Keratinocyte (primary cell): ENCODE measurements at regions not wholly inside any gene's neighbourhood (a gene's known extent, or its start where the extent isn't known, plus 50 kb on each side); places are given as distances from the start of the nearest gene placed in this dataset.

Experiments used
- DNase-seq: peaks from one replicate; pipeline ENCODE4 v3.0.0-alpha.2; 2011; ENCODE audit warnings: low read depth, missing footprints, low spot score
- FAIRE-seq: peaks from 2 replicates; lab custom pipeline; 2011; peaks lifted over from hg19 to GRCh38; lab: Jason Lieb, UNC
- H2AFZ ChIP-seq: 2 replicates; pipeline ENCODE4 v1.6.0; 2012; ENCODE audit warnings: low read length, control low read depth, inconsistent platforms; ENCODE audit not compliant: control insufficient read depth
- H3K27ac ChIP-seq: 2 replicates; pipeline ENCODE4 v1.5.1; 2011; ENCODE audit warnings: low read length; ENCODE audit not compliant: control insufficient read depth, insufficient read depth
- H3K27me3 ChIP-seq: 3 replicates; pipeline ENCODE4 v1.6.0; 2011; ENCODE audit warnings: low read length; ENCODE audit not compliant: control insufficient read depth, insufficient read depth; ENCODE audit errors: extremely low read depth
- H3K36me3 ChIP-seq, 2 experiments: 2 replicates in 1 of 2; 3 replicates in 1 of 2; pipeline ENCODE4 v1.5.1; 2011; ENCODE audit warnings: low read length in 2 of 2, mild to moderate bottlenecking in 1 of 2; ENCODE audit not compliant: control insufficient read depth in 2 of 2, insufficient read depth in 2 of 2; ENCODE audit errors: extremely low read depth in 1 of 2
- H3K4me1 ChIP-seq: 3 replicates; pipeline ENCODE4 v1.5.1; 2011; ENCODE audit warnings: low read length; ENCODE audit not compliant: control insufficient read depth, insufficient read depth; ENCODE audit errors: extremely low read depth
- H3K4me2 ChIP-seq: 3 replicates; pipeline ENCODE4 v1.6.0; 2011; ENCODE audit warnings: low read depth, low read length; ENCODE audit not compliant: control insufficient read depth, insufficient read depth; ENCODE audit errors: extremely low read depth
- H3K4me3 ChIP-seq, 3 experiments: fragments of 200-600 bp in 1 of 3; sonication (generic) in 1 of 3; 2 replicates in 2 of 3; 3 replicates in 1 of 3; pipeline ENCODE4 v1.5.1; 2011 to 2016; ENCODE audit warnings: low read length in 3 of 3, mild to moderate bottlenecking in 3 of 3, control low read depth in 2 of 3, inconsistent platforms in 1 of 3, low read depth in 1 of 3, mixed read lengths in 1 of 3, mixed run types in 1 of 3, moderate library complexity in 1 of 3; ENCODE audit not compliant: control insufficient read depth in 2 of 3, insufficient read depth in 2 of 3; ENCODE audit errors: extremely low read depth in 1 of 3
- H3K79me2 ChIP-seq: 2 replicates; pipeline ENCODE4 v1.6.0; 2012; ENCODE audit warnings: low read length; ENCODE audit not compliant: control insufficient read depth, insufficient read depth
- H3K9ac ChIP-seq: 3 replicates; pipeline ENCODE4 v1.6.0; 2011; ENCODE audit warnings: low read length; ENCODE audit not compliant: control insufficient read depth, insufficient read depth; ENCODE audit errors: extremely low read depth
- H3K9me1 ChIP-seq: 3 replicates; pipeline ENCODE4 v1.6.0; 2011; ENCODE audit warnings: low read length; ENCODE audit not compliant: control insufficient read depth, insufficient read depth; ENCODE audit errors: extremely low read depth
- H3K9me3 ChIP-seq: 2 replicates; pipeline ENCODE4 v1.5.1; 2012; ENCODE audit warnings: low read depth, low read length; ENCODE audit not compliant: control insufficient read depth
- H4K20me1 ChIP-seq: 3 replicates; pipeline ENCODE4 v1.6.0; 2011; ENCODE audit warnings: low read length; ENCODE audit not compliant: control insufficient read depth, insufficient read depth; ENCODE audit errors: extremely low read depth
- CTCF ChIP-seq, 3 experiments: IDR thresholded peaks in 1 of 3; conservative IDR thresholded peaks in 1 of 3; optimal IDR thresholded peaks in 1 of 3; 2 replicates in 2 of 3; 3 replicates in 1 of 3; pipeline versions ENCODE3 to v1.5.1; 2011; ENCODE audit warnings: low read length in 3 of 3, mild to moderate bottlenecking in 3 of 3, moderate library complexity in 2 of 3, control low read depth in 1 of 3, inconsistent platforms in 1 of 3; ENCODE audit not compliant: insufficient read depth in 2 of 3; ENCODE audit errors: extremely low read depth in 1 of 3
- EZH2 ChIP-seq: IDR thresholded peaks from one replicate; pipeline ENCODE4 v1.6.1; 2012; ENCODE audit warnings: inconsistent platforms, mild to moderate bottlenecking, low read length, moderate library complexity
- dilution Hi-C: fragments of 300-500 bp; cut with MboI; formaldehyde crosslinking; loops from one replicate; pipeline ENCODE4 v1.7.0; 2020; ENCODE audit warnings: low sequenced_read_pairs; ENCODE audit not compliant: extremely low pct_ligation_motif_present

GRCh38 chr21:16535102-16535422 is 805.3 kb downstream of the USP25 start:
- Histone ChIP-seq H3K9ac (peak overlapping the region; percentile 54), H3K9me1 (no peaks in the 10 kb centered on the region), H3K4me3 (peak overlapping the region; percentile 26 to 69 (median 56)), H3K4me1 (peaks cover 14% of the 10 kb centered on the region), H3K79me2 (no peaks in the 10 kb centered on the region), H3K27me3 (no peaks in the 10 kb centered on the region), H3K36me3 (no peaks in the 10 kb centered on the region), H3K27ac (no peak overlapping the region), H3K4me2 (peak overlapping the region; percentile 80), H2AFZ (peak overlapping the region; percentile 85), H4K20me1 (no peaks in the 10 kb centered on the region), H3K9me3 (no peaks in the 10 kb centered on the region)
- TF ChIP-seq CTCF (optimal IDR thresholded peaks at IDR 0.05 in 1 of 3, IDR thresholded peaks at IDR 0.05 in 1 of 3, conservative IDR thresholded peaks at IDR 0.05 in 1 of 3; ENCODE audit: extremely low read depth in 1 of 3, insufficient read depth in 2 of 3, low read length in 3 of 3) (no peak), EZH2 (no peak)
- DNase-seq: peak; percentile 11
- dilution Hi-C loops: no loop called here
- peak; percentile 64 for FAIRE-seq

GRCh38 chr21:16535626-16536025 is 805.8 kb downstream of the USP25 start:
- Histone ChIP-seq H3K27me3 (no peaks in the 10 kb centered on the region), H3K4me2 (peak overlapping the region; percentile 80), H3K36me3 (no peaks in the 10 kb centered on the region), H3K27ac (peak overlapping the region; percentile 0), H3K4me3 (peak overlapping the region; percentile 26 to 73 (median 69)), H3K79me2 (no peaks in the 10 kb centered on the region), H2AFZ (peak overlapping the region; percentile 85), H3K9ac (peak overlapping the region; percentile 54), H3K9me1 (no peaks in the 10 kb centered on the region), H3K4me1 (peaks cover 14% of the 10 kb centered on the region), H4K20me1 (no peaks in the 10 kb centered on the region), H3K9me3 (no peaks in the 10 kb centered on the region)
- DNase-seq (no peak), FAIRE-seq (no peak)
- TF ChIP-seq EZH2 (no peak), CTCF (optimal IDR thresholded peaks at IDR 0.05 in 1 of 3, IDR thresholded peaks at IDR 0.05 in 1 of 3, conservative IDR thresholded peaks at IDR 0.05 in 1 of 3; ENCODE audit: extremely low read depth in 1 of 3, insufficient read depth in 2 of 3, low read length in 3 of 3) (no peak)
- dilution Hi-C loops: no loop called here
